ENCODE measurements at regions not wholly inside any gene's neighbourhood (a gene's known extent, or its start where the extent isn't known, plus 50 kb on each side); places are given as distances from the start of the nearest gene placed in this dataset.
"Not testable (repeated sequence)": the region's sequence is repeated elsewhere in the genome, so short reads cannot be mapped to it uniquely, and the experiment has no call there.

GRCh38 chr4:19191979-19192650, 1059.6 kb upstream of the SLIT2 start:
- Histone ChIP-seq H3K4me1 (no peaks in the 10 kb centered on the region), H3K36me3 (no peaks in the 10 kb centered on the region), H3K9me3 (no peaks in the 10 kb centered on the region), H3K4me3 (no peak overlapping the region), H3K27me3 (no peaks in the 10 kb centered on the region), H3K27ac (no peak overlapping the region)
- WGBS, 2 donors = 30 to 55% methylated on average over 1 of the region's 1 CpG
- intact Hi-C loops (cut with DNase I) = no loop called here
- no peak for DNase-seq
- no peak for TF ChIP-seq POLR2A (IDR thresholded peaks at IDR 0.05)
- TF ChIP-seq CTCF (IDR thresholded peaks at IDR 0.05) = no peak

GRCh38 chr4:19187691-19188090, 1064.0 kb upstream of the SLIT2 start:
- no peaks in the 10 kb centered on the region for H3K36me3 ChIP-seq
- no peaks in the 10 kb centered on the region for H3K9me3 ChIP-seq
- H3K27ac ChIP-seq = no peak overlapping the region
- intact Hi-C loops (cut with DNase I) = no loop called here
- TF ChIP-seq POLR2A (IDR thresholded peaks at IDR 0.05) (no peak), CTCF (IDR thresholded peaks at IDR 0.05) (no peak)
- WGBS, 2 donors = 47 to 61% methylated on average over 3 of the region's 3 CpGs
- no peak overlapping the region for H3K4me3 ChIP-seq
- no peak for DNase-seq
- no peaks in the 10 kb centered on the region for H3K27me3 ChIP-seq
- H3K4me1 ChIP-seq = no peaks in the 10 kb centered on the region

- no peaks in the 10 kb centered on the region for H3K9me3 ChIP-seq
- TF ChIP-seq CTCF (IDR thresholded peaks at IDR 0.05) (no peak), POLR2A (IDR thresholded peaks at IDR 0.05) (no peak)
- no peak overlapping the region for H3K4me3 ChIP-seq
- DNase-seq = no peak
- no peaks in the 10 kb centered on the region for H3K27me3 ChIP-seq
- H3K36me3 ChIP-seq = no peaks in the 10 kb centered on the region
- WGBS, 2 donors = 30 to 42% methylated on average over 2 of the region's 2 CpGs
- H3K4me1 ChIP-seq = no peaks in the 10 kb centered on the region
- no peak overlapping the region for H3K27ac ChIP-seq
- intact Hi-C loops (cut with DNase I) = no loop called here
These were observed 1064.6 kb upstream of the SLIT2 start for GRCh38 chr4:19187096-19187495.

- DNase-seq; intact Hi-C loops (cut with DNase I); H3K27me3 ChIP-seq: not testable (repeated sequence)
These were observed 1070.1 kb upstream of the SLIT2 start for GRCh38 chr4:19181631-19182030.

GRCh38 chr4:19178835-19179234, 1072.9 kb upstream of the SLIT2 start:
- Histone ChIP-seq H3K36me3 (no peaks in the 10 kb centered on the region), H3K27me3 (no peaks in the 10 kb centered on the region), H3K4me3 (no peak overlapping the region), H3K27ac (no peak overlapping the region), H3K4me1 (no peaks in the 10 kb centered on the region), H3K9me3 (no peaks in the 10 kb centered on the region)
- no peak for DNase-seq
- WGBS, 2 donors = 78 to 92% methylated on average over 2 of the region's 2 CpGs
- no peak for TF ChIP-seq CTCF (IDR thresholded peaks at IDR 0.05)
- TF ChIP-seq POLR2A (IDR thresholded peaks at IDR 0.05) = no peak
- intact Hi-C loops (cut with DNase I) = no loop called here

More at GRCh38 chr4:19181631-19182030, 1070.1 kb upstream of the SLIT2 start:
- H3K4me3 ChIP-seq, H3K4me1 ChIP-seq, H3K36me3 ChIP-seq, H3K9me3 ChIP-seq, H3K27ac ChIP-seq: not testable (repeated sequence)

- H3K36me3 ChIP-seq = no peaks in the 10 kb centered on the region
- H3K9me3 ChIP-seq = no peaks in the 10 kb centered on the region
- TF ChIP-seq POLR2A (IDR thresholded peaks at IDR 0.05) (no peak), CTCF (IDR thresholded peaks at IDR 0.05) (no peak)
- intact Hi-C loops (cut with DNase I) = no loop called here
- WGBS, 2 donors = 72 to 82% methylated on average over 4 of the region's 4 CpGs
- no peak overlapping the region for H3K4me3 ChIP-seq
- H3K27me3 ChIP-seq = no peaks in the 10 kb centered on the region
- no peak overlapping the region for H3K27ac ChIP-seq
- no peak for DNase-seq
- no peaks in the 10 kb centered on the region for H3K4me1 ChIP-seq
These were observed 1074.1 kb upstream of the SLIT2 start for GRCh38 chr4:19177616-19178015.

Measured in esophagus squamous epithelium (tissue), 5 donors.